Neural progenitor cell (in vitro differentiated cells): ENCODE measurements at regions not wholly inside any gene's neighbourhood (a gene's known extent, or its start where the extent isn't known, plus 50 kb on each side); places are given as distances from the start of the nearest gene placed in this dataset.

Source experiments
- DNase-seq: peaks from one replicate; pipeline ENCODE4 v3.0.0-alpha.2; 2016; ENCODE audit warnings: low spot score
- H2AFZ ChIP-seq: fragments of 200-600 bp; sonication (generic); replicated peaks from 2 replicates; pipeline ENCODE4 v1.6.1; 2016; ENCODE audit warnings: antibody characterized with exemption
- H3F3A ChIP-seq: fragments of 200-600 bp; sonication (generic); 2 replicates; pipeline ENCODE4 v1.6.1; 2016; ENCODE audit warnings: antibody characterized with exemption, low read depth
- H3K27ac ChIP-seq: fragments of 200-600 bp; sonication (generic); 2 replicates; pipeline ENCODE4 v1.5.1; 2016; ENCODE audit warnings: mild to moderate bottlenecking
- H3K27me3 ChIP-seq: fragments of 200-600 bp; sonication (generic); 2 replicates; pipeline ENCODE4 v1.6.1; 2016; ENCODE audit warnings: mild to moderate bottlenecking, moderate library complexity
- H3K36me3 ChIP-seq: fragments of 200-600 bp; sonication (generic); 2 replicates; pipeline ENCODE4 v1.5.1; 2016
- H3K4me1 ChIP-seq: fragments of 200-600 bp; sonication (generic); 2 replicates; pipeline ENCODE4 v1.6.1; 2016; ENCODE audit warnings: mixed run types
- H3K4me2 ChIP-seq: fragments of 200-600 bp; sonication (generic); 2 replicates; pipeline ENCODE4 v1.6.1; 2016
- H3K4me3 ChIP-seq: fragments of 200-600 bp; sonication (generic); 2 replicates; pipeline ENCODE4 v1.5.1; 2016
- H3K79me2 ChIP-seq: fragments of 200-600 bp; sonication (generic); 2 replicates; pipeline ENCODE4 v1.6.1; 2016; ENCODE audit warnings: low read depth
- H3K9ac ChIP-seq: fragments of 200-600 bp; sonication (generic); 2 replicates; pipeline ENCODE4 v1.6.1; 2016
- H3K9me3 ChIP-seq: fragments of 200-600 bp; sonication (generic); 2 replicates; pipeline ENCODE4 v1.5.1; 2016; ENCODE audit warnings: low read depth
- H4K20me1 ChIP-seq: fragments of 200-600 bp; sonication (generic); 2 replicates; pipeline ENCODE4 v1.6.1; 2016; ENCODE audit warnings: low read depth
- H3K27ac Mint-ChIP-seq: 3 replicates; pipeline ENCODE4 v1.8.0; 2021; ENCODE audit warnings: mixed read lengths
- H3K27me3 Mint-ChIP-seq: 2 replicates; pipeline ENCODE4 v1.8.0; 2022; ENCODE audit warnings: low read depth, mild to moderate bottlenecking, inconsistent platforms, moderate library complexity, mixed read lengths; ENCODE audit not compliant: insufficient read depth
- H3K36me3 Mint-ChIP-seq: 3 replicates; pipeline ENCODE4 v1.8.0; 2021; ENCODE audit warnings: mixed read lengths
- H3K4me1 Mint-ChIP-seq: 3 replicates; pipeline ENCODE4 v1.8.0; 2021; ENCODE audit warnings: mixed read lengths
- H3K4me3 Mint-ChIP-seq: 3 replicates; pipeline ENCODE4 v1.8.0; 2021; ENCODE audit warnings: mild to moderate bottlenecking, moderate library complexity, mixed read lengths
- H3K9me3 Mint-ChIP-seq: 3 replicates; pipeline ENCODE4 v1.8.0; 2020; ENCODE audit warnings: mixed read lengths
- CTCF ChIP-seq: fragments of 200-600 bp; sonication (generic); IDR thresholded peaks from 2 replicates; pipeline ENCODE4 v1.5.1; 2017; ENCODE audit warnings: antibody characterized with exemption, mild to moderate bottlenecking
- EZH2 ChIP-seq: fragments of 200-600 bp; sonication (generic); IDR thresholded peaks from 2 replicates; pipeline ENCODE4 v1.6.1; 2017; ENCODE audit warnings: antibody characterized with exemption, mild to moderate bottlenecking, moderate library complexity
- EZH2phosphoT487 ChIP-seq: fragments of 200-600 bp; sonication (generic); IDR thresholded peaks from 2 replicates; pipeline ENCODE4 v1.6.1; 2017; ENCODE audit warnings: antibody characterized with exemption

GRCh38 chr6:125414507-125414906, 112.7 kb upstream of the HDDC2 start:
- Histone ChIP-seq H3K79me2 (no peaks in the 10 kb centered on the region), H3K27me3 (no peaks in the 10 kb centered on the region), H3K9ac (no peak overlapping the region), H3K4me1 (no peaks in the 10 kb centered on the region), H3K9me3 (no peaks in the 10 kb centered on the region), H2AFZ (no peak overlapping the region), H3K4me2 (no peak overlapping the region), H3K4me3 (no peak overlapping the region), H4K20me1 (no peaks in the 10 kb centered on the region), H3F3A (no peaks in the 10 kb centered on the region), H3K36me3 (no peaks in the 10 kb centered on the region), H3K27ac (no peak overlapping the region)
- Mint-ChIP-seq H3K27me3 (peaks cover 2% of the 10 kb centered on the region), H3K36me3 (no peaks in the 10 kb centered on the region), H3K4me3 (no peak overlapping the region), H3K27ac (no peak overlapping the region), H3K4me1 (no peaks in the 10 kb centered on the region), H3K9me3 (peaks cover under 1% of the 10 kb centered on the region)
- no peak for DNase-seq
- TF ChIP-seq CTCF, result no peak
- TF ChIP-seq EZH2, result no peak
- TF ChIP-seq EZH2phosphoT487, result no peak

GRCh38 chr6:125415913-125416312, 114.1 kb upstream of the HDDC2 start:
- Mint-ChIP-seq H3K9me3 (no peaks in the 10 kb centered on the region), H3K4me3 (no peak overlapping the region), H3K27ac (no peak overlapping the region), H3K27me3 (peaks cover 2% of the 10 kb centered on the region), H3K36me3 (no peaks in the 10 kb centered on the region), H3K4me1 (no peaks in the 10 kb centered on the region)
- TF ChIP-seq EZH2 (no peak), CTCF (no peak), EZH2phosphoT487 (no peak)
- Histone ChIP-seq H3K4me2 (no peak overlapping the region), H3K4me3 (no peak overlapping the region), H3K4me1 (no peaks in the 10 kb centered on the region), H3K27ac (no peak overlapping the region), H3K27me3 (no peaks in the 10 kb centered on the region), H3K9me3 (no peaks in the 10 kb centered on the region), H3K79me2 (no peaks in the 10 kb centered on the region), H2AFZ (no peak overlapping the region), H4K20me1 (no peaks in the 10 kb centered on the region), H3K9ac (no peak overlapping the region), H3F3A (peaks cover under 1% of the 10 kb centered on the region), H3K36me3 (no peaks in the 10 kb centered on the region)
- no peak for DNase-seq

DNA sequence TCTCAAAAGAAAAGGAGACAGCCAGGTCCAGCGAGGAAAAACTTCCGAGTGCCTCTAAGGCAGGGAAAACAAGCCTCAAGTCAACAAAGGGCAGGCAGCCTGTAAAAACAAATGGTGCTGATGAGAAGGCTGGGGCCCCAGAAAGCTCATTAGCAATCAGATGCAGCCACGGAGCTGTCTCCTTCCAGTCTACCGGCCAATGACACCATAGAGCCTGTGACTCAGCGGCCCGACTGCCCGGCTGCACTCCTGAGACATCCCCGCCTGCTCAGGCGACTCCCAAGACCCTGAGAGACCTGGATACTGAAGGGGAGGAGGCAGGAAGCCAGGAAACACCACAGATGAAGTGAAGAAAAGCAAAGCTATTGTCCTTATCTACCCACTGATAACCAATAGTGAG, 120.1 kb upstream of the HDDC2 start:
- no peak overlapping the region for H3K27ac Mint-ChIP-seq
- no peak overlapping the region for H3K27ac ChIP-seq
- peaks cover 18% of the 10 kb centered on the region for H3K4me1 Mint-ChIP-seq
- peak; percentile 68 for DNase-seq
- no peak for TF ChIP-seq EZH2
- no peak for TF ChIP-seq EZH2phosphoT487
- no peak for TF ChIP-seq CTCF
- H3K4me3 Mint-ChIP-seq, result no peak overlapping the region
- peaks cover 3% of the 10 kb centered on the region for H3F3A ChIP-seq
- no peaks in the 10 kb centered on the region for H3K9me3 Mint-ChIP-seq
- peak overlapping the region; percentile 34 for H3K4me2 ChIP-seq
- no peaks in the 10 kb centered on the region for H3K79me2 ChIP-seq
- H3K27me3 ChIP-seq, result no peaks in the 10 kb centered on the region
- no peaks in the 10 kb centered on the region for H3K9me3 ChIP-seq
- H3K27me3 Mint-ChIP-seq, result no peaks in the 10 kb centered on the region
- no peaks in the 10 kb centered on the region for H3K36me3 Mint-ChIP-seq
- H4K20me1 ChIP-seq, result no peaks in the 10 kb centered on the region
- peak overlapping the region; percentile 0 for H3K4me3 ChIP-seq
- H2AFZ ChIP-seq, result peak overlapping the region; percentile 55
- H3K4me1 ChIP-seq, result peaks cover 16% of the 10 kb centered on the region
- no peaks in the 10 kb centered on the region for H3K36me3 ChIP-seq
- H3K9ac ChIP-seq, result no peak overlapping the region

GRCh38 chr6:125423047-125423446, 121.3 kb upstream of the HDDC2 start:
- Histone ChIP-seq H4K20me1 (no peaks in the 10 kb centered on the region), H3K4me3 (no peak overlapping the region), H3K9ac (no peak overlapping the region), H3K4me2 (no peak overlapping the region), H3K4me1 (peaks cover 16% of the 10 kb centered on the region), H3K27ac (no peak overlapping the region), H3K79me2 (no peaks in the 10 kb centered on the region), H3K9me3 (no peaks in the 10 kb centered on the region), H2AFZ (no peak overlapping the region), H3K27me3 (no peaks in the 10 kb centered on the region), H3F3A (peaks cover 3% of the 10 kb centered on the region), H3K36me3 (no peaks in the 10 kb centered on the region)
- TF ChIP-seq CTCF (no peak), EZH2phosphoT487 (no peak), EZH2 (no peak)
- no peaks in the 10 kb centered on the region for H3K27me3 Mint-ChIP-seq
- no peak overlapping the region for H3K27ac Mint-ChIP-seq
- H3K36me3 Mint-ChIP-seq, result no peaks in the 10 kb centered on the region
- H3K9me3 Mint-ChIP-seq, result no peaks in the 10 kb centered on the region
- no peak for DNase-seq
- H3K4me1 Mint-ChIP-seq, result peaks cover 18% of the 10 kb centered on the region
- no peak overlapping the region for H3K4me3 Mint-ChIP-seq
